Pancreas (tissue), 10 donors: ENCODE measurements at regions not wholly inside any gene's neighbourhood (a gene's known extent, or its start where the extent isn't known, plus 50 kb on each side); places are given as distances from the start of the nearest gene placed in this dataset.

Source experiments
- ATAC-seq, 4 donors: fragments of 200-7000 bp; cut with Tn5 transposase; one replicate each; pipeline versions ENCODE4 v1.8.0 to v1.9.1; 2020; ENCODE audit warnings: mild to moderate bottlenecking in 4 of 4, moderate library complexity in 4 of 4
- DNase-seq, 6 donors: peaks; one replicate each; pipeline ENCODE4 v3.0.0-alpha.2; 2020
- FAIRE-seq: peaks from 2 replicates; lab custom pipeline; 2012; peaks lifted over from hg19 to GRCh38; lab: Jason Lieb, UNC
- H3K27ac ChIP-seq, 4 donors: fragments of 200-600 bp; sonication (generic); 1 replicate in 3 of 4; 2 replicates in 1 of 4; pipeline versions ENCODE4 v1.5.0 to v1.8.0; 2020
- H3K27me3 ChIP-seq, 4 donors: fragments of 200-600 bp; one replicate each; pipeline ENCODE4 v1.8.0; 2021
- H3K36me3 ChIP-seq, 3 donors: fragments of 200-600 bp; sonication (generic) in 1 of 3; one replicate each; pipeline versions ENCODE4 v1.5.0 to v1.8.0; 2020 to 2021
- H3K4me1 ChIP-seq, 3 donors: fragments of 200-600 bp; one replicate each; pipeline ENCODE4 v1.8.0; 2021
- H3K4me3 ChIP-seq, 4 donors: fragments of 200-600 bp; sonication (generic) in 2 of 4; one replicate each; pipeline versions ENCODE4 v1.5.0 to v1.8.0; 2020 to 2021
- H3K9me3 ChIP-seq, 4 donors: fragments of 200-600 bp; one replicate each; pipeline ENCODE4 v1.8.0; 2021
- CTCF ChIP-seq, 4 donors: fragments of 200-600 bp; sonication (generic) in 3 of 4; IDR thresholded peaks; one replicate each; pipeline versions ENCODE4 v1.5.0 to v1.8.0; 2021; ENCODE audit warnings: antibody characterized with exemption in 4 of 4
- WGBS, 2 donors: extraction: QIAGEN DNeasy Blood & Tissue Kit; methylation state at CpG; one replicate each; pipeline ENCODE4 v1.1.7; 2013; 5-methylcytosine and 5-hydroxymethylcytosine counted together
- intact Hi-C, 3 donors: fragments of 100-400 bp; cut with DNase I; formaldehyde crosslinking; loops; one replicate each; pipeline versions ENCODE4 v1.11.1 to v1.14.2; 2022
- donor health status: healthy with polysubstance abuse.
- donor health status: DM: no; HTN: no; CAD: no; lungs with moderate emphysema.
- donor health status: DM: no; HTN: no; CAD: no.
- donor health status: control.
- donor health status: control.
- donor health status: Bipolar disorder and iron deficiency.
- donor health status: DM: yes; HTN: yes; CAD: no.
- donor health status: DM: no; HTN: no; CAD: no.
- donor health status: DM: no; HTN: no; CAD: no.
- donor health status: DM: yes; HTN: yes; CAD: no.

GRCh38 chr3:115347737-115348136, 200.6 kb upstream of the ZBTB20 start:
- H3K4me1 ChIP-seq, result no peaks in the 10 kb centered on the region
- WGBS, 2 donors, result 27 to 38% methylated on average over 2 of the region's 2 CpGs
- H3K36me3 ChIP-seq, result no peaks in the 10 kb centered on the region
- H3K9me3 ChIP-seq, result no peaks in the 10 kb centered on the region
- H3K27ac ChIP-seq, result no peak overlapping the region
- H3K27me3 ChIP-seq, result no peaks in the 10 kb centered on the region
- ATAC-seq (no peak), FAIRE-seq (no peak), DNase-seq (no peak)
- no peak for TF ChIP-seq CTCF (IDR thresholded peaks at IDR 0.05)
- H3K4me3 ChIP-seq, result no peak overlapping the region
- intact Hi-C loops, result no loop called here

- WGBS, 2 donors, result 65% methylated on average over 3 of the region's 3 CpGs
- ATAC-seq, result no peak
Observed at GRCh38 chr3:115348412-115348811, 201.3 kb upstream of the ZBTB20 start.

GRCh38 chr3:115348951-115349745, 202.1 kb upstream of the ZBTB20 start:
- H3K36me3 ChIP-seq, result no peaks in the 10 kb centered on the region
- no peak overlapping the region for H3K4me3 ChIP-seq
- ATAC-seq, result no peak

More at GRCh38 chr3:115348412-115348811, 201.3 kb upstream of the ZBTB20 start:
- no peak for DNase-seq
- H3K36me3 ChIP-seq, result no peaks in the 10 kb centered on the region
- H3K9me3 ChIP-seq, result no peaks in the 10 kb centered on the region
- TF ChIP-seq CTCF (IDR thresholded peaks at IDR 0.05), result no peak
- no peaks in the 10 kb centered on the region for H3K27me3 ChIP-seq
- no peak overlapping the region for H3K27ac ChIP-seq
- intact Hi-C loops, result no loop called here
- no peaks in the 10 kb centered on the region for H3K4me1 ChIP-seq
- no peak for FAIRE-seq
- no peak overlapping the region for H3K4me3 ChIP-seq

GRCh38 chr3:115350606-115351005, 203.5 kb upstream of the ZBTB20 start:
- no peak for FAIRE-seq
- DNase-seq, result no peak
- WGBS, 2 donors, result 54 to 58% methylated on average over 3 of the region's 3 CpGs
- no peak for TF ChIP-seq CTCF (IDR thresholded peaks at IDR 0.05)
- intact Hi-C loops, result no loop called here
- ATAC-seq, result no peak
- Histone ChIP-seq H3K36me3 (no peaks in the 10 kb centered on the region), H3K4me1 (no peaks in the 10 kb centered on the region), H3K4me3 (no peak overlapping the region), H3K27ac (no peak overlapping the region), H3K27me3 (no peaks in the 10 kb centered on the region), H3K9me3 (no peaks in the 10 kb centered on the region)

More at GRCh38 chr3:115348951-115349745, 202.1 kb upstream of the ZBTB20 start:
- H3K4me1 ChIP-seq, result no peaks in the 10 kb centered on the region
- no peak for TF ChIP-seq CTCF (IDR thresholded peaks at IDR 0.05)
- no peak overlapping the region for H3K27ac ChIP-seq
- intact Hi-C loops, result no loop called here
- 73% methylated on average over 4 of the region's 4 CpGs for WGBS, 2 donors
- DNase-seq (no peak), FAIRE-seq (peak; percentile 20)
- H3K9me3 ChIP-seq, result no peaks in the 10 kb centered on the region
- H3K27me3 ChIP-seq, result no peaks in the 10 kb centered on the region

GRCh38 chr3:115351193-115351592, 204.1 kb upstream of the ZBTB20 start:
- no peak for TF ChIP-seq CTCF (IDR thresholded peaks at IDR 0.05)
- no peak overlapping the region for H3K4me3 ChIP-seq
- H3K9me3 ChIP-seq, result no peaks in the 10 kb centered on the region
- no peaks in the 10 kb centered on the region for H3K36me3 ChIP-seq
- ATAC-seq (no peak), FAIRE-seq (no peak), DNase-seq (no peak)
- H3K27ac ChIP-seq, result no peak overlapping the region
- 58 to 67% methylated on average over 4 of the region's 4 CpGs for WGBS, 2 donors
- no peaks in the 10 kb centered on the region for H3K27me3 ChIP-seq
- no peaks in the 10 kb centered on the region for H3K4me1 ChIP-seq
- intact Hi-C loops, result no loop called here
